ENCODE measurements at regions not wholly inside any gene's neighbourhood (a gene's known extent, or its start where the extent isn't known, plus 50 kb on each side); places are given as distances from the start of the nearest gene placed in this dataset.
A peak's percentile ranks its signal among the peaks of the same experiment; 100 is the strongest.

DNA sequence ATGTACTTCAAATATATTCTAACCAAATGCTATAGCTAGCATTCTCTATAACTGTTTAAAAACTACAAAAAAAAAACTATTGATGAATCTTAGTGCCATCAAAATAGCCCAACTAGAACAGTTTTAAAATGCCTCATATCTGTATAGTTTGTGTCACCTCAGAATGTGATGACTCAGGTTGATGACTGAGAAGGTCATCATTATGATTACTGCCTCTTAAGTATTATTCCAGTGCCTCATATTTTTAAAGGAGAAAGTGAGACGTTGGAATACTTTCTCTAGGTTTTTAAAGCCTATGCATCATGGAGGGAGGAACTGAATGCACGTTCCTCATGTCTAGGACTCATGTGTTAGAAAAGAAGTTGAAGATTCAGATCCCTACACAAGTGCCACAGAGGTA is 88.2 kb downstream of the TMA16 start:
- no peaks in the 10 kb centered on the region for H3K36me3 Mint-ChIP-seq (ENCODE audit: low read depth)
- DNase-seq (no peak), ATAC-seq (no peak)
- H3K27me3 Mint-ChIP-seq, result peaks cover 6% of the 10 kb centered on the region
- H3K4me1 Mint-ChIP-seq, result no peaks in the 10 kb centered on the region
- H3K4me3 Mint-ChIP-seq, result no peak overlapping the region
- H3K27ac Mint-ChIP-seq, result no peak overlapping the region
- H3K9me3 ChIP-seq (ENCODE audit: control insufficient read depth, low read length, poor library complexity, severe bottlenecking), result peaks cover 4% of the 10 kb centered on the region

DNA sequence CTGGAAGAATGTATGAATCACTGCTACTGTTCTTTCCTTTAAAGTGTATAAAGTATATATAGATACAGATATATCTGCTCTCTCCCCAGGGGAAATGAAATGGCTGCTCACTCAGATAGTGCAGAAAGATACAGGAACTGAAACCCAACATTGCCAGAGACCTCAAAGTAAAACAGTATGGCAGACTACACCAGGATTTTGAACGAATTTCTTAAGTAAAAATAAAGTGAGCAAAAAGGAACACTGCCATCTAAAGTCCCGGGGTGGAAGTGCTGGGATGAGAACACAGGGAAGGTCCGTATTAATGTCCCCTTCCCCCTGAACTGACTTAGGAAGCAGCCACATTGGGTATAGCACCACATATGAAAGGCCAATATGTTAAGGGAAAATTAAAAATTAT is 93.4 kb downstream of the TMA16 start:
- Mint-ChIP-seq H3K4me1 (peaks cover 13% of the 10 kb centered on the region), H3K4me3 (no peak overlapping the region), H3K36me3 (ENCODE audit: low read depth) (no peaks in the 10 kb centered on the region), H3K27me3 (peaks cover 10% of the 10 kb centered on the region), H3K27ac (no peak overlapping the region)
- H3K9me3 ChIP-seq (ENCODE audit: control insufficient read depth, low read length, poor library complexity, severe bottlenecking), result no peaks in the 10 kb centered on the region
- DNase-seq (no peak), ATAC-seq (peak; percentile 58)

DNA sequence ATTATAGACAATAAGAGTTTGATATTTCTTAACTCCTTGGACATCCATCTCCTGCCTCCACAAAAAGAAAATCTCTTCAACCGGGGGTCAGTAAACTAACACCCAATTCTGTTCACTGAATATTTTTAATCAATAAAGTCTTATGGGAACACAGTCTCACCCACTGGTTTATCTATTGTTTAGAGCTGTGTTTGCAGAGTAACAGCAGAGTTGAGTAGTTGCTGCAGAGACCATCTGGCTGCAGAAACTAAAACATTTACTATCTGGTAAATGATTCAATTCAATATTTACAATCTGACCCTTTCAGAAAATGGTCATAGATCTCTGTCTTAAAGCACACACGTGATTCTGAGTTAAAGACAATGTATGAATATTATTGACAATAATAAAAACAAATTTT is 94.0 kb downstream of the TMA16 start:
- ATAC-seq, result no peak
- H3K9me3 ChIP-seq (ENCODE audit: control insufficient read depth, low read length, poor library complexity, severe bottlenecking), result no peaks in the 10 kb centered on the region
- no peak overlapping the region for H3K27ac Mint-ChIP-seq
- H3K27me3 Mint-ChIP-seq, result peaks cover 10% of the 10 kb centered on the region
- no peaks in the 10 kb centered on the region for H3K36me3 Mint-ChIP-seq (ENCODE audit: low read depth)
- H3K4me3 Mint-ChIP-seq, result no peak overlapping the region
- no peak for DNase-seq
- H3K4me1 Mint-ChIP-seq, result peaks cover 13% of the 10 kb centered on the region

GRCh38 chr4:163590103-163590502 is 95.6 kb downstream of the TMA16 start:
- no peaks in the 10 kb centered on the region for H3K36me3 Mint-ChIP-seq (ENCODE audit: low read depth)
- H3K27ac Mint-ChIP-seq, result no peak overlapping the region
- no peak overlapping the region for H3K4me3 Mint-ChIP-seq
- H3K9me3 ChIP-seq (ENCODE audit: control insufficient read depth, low read length, poor library complexity, severe bottlenecking), result no peaks in the 10 kb centered on the region
- ATAC-seq (no peak), DNase-seq (no peak)
- peaks cover 10% of the 10 kb centered on the region for H3K27me3 Mint-ChIP-seq
- peaks cover 13% of the 10 kb centered on the region for H3K4me1 Mint-ChIP-seq

DNA sequence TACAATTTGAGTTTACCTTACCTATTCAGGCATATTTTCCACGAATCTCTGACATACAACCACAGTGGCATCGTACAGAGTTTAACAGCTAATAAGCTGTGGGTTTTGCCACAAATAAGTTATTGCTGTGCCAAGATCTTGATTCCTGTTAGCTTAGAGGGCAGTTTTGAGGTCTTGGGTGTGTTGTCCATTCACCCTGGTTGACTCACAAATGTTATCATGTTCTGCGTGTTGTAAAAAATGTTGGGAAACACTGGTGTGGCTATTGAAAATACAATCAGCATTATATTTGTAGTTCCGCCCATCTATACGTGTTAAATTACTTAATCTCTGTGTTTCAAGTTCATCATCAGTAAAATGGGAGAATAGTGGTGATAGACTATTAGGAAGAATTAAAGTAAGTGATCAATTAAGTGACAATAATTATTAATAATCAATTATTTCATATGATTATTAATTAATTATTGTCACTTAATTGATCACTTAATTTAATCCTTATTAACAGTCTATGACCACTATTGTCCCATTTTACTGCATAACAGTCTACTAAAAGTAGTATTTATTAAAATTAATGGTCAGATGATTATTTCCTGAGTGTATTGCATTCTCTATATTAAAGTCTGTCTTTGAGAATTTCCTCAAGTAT is 96.3 kb downstream of the TMA16 start:
- Mint-ChIP-seq H3K27ac (no peak overlapping the region), H3K36me3 (ENCODE audit: low read depth) (no peaks in the 10 kb centered on the region), H3K4me3 (no peak overlapping the region), H3K4me1 (peaks cover 13% of the 10 kb centered on the region), H3K27me3 (peaks cover 8% of the 10 kb centered on the region)
- no peak for ATAC-seq
- H3K9me3 ChIP-seq (ENCODE audit: control insufficient read depth, low read length, poor library complexity, severe bottlenecking), result no peaks in the 10 kb centered on the region
- no peak for DNase-seq

DNA sequence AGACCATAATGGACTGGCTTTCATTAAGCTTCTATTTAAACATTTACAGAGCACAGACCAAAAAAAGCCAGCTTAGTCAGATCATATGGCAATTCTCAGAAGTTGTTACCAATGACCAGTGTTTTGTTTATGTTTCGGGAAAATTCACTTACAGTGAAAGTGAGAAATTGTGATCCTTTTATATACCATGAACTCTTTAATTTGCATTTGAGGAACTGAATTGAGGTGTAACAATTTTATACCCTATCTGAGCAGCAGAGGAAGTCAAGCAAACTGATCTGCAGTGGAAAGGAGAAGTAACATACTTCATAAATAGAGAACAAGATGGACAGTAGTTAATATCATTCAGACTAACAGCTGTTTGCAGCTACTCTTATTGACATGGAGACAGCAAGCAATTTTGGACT is 97.1 kb downstream of the TMA16 start:
- ATAC-seq, result peak; percentile 67
- peaks cover 4% of the 10 kb centered on the region for H3K27me3 Mint-ChIP-seq

DNA sequence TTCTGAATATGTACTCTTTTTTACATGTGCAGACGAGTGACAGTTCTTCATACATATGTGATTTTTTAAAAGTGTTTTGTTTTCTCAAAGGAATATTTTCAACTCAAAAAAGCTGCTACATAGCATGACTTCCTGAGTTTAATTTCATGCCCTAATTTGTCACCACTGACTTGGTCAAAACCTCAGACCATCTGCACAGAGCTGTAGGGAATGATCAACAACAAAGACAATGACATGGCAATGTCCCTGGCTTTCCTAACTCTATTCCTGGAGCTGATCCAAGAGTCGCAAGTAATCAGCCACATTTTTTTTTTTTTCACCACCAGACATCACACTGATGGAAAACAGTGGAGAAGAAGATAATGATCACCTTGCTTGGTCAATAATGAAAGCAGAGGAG is 97.7 kb downstream of the TMA16 start:
- no peak for DNase-seq
- H3K27ac Mint-ChIP-seq, result no peak overlapping the region
- H3K36me3 Mint-ChIP-seq (ENCODE audit: low read depth), result no peaks in the 10 kb centered on the region
- peaks cover 13% of the 10 kb centered on the region for H3K4me1 Mint-ChIP-seq
- H3K9me3 ChIP-seq (ENCODE audit: control insufficient read depth, low read length, poor library complexity, severe bottlenecking), result no peaks in the 10 kb centered on the region
- H3K4me3 Mint-ChIP-seq, result no peak overlapping the region
- ATAC-seq, result no peak
- H3K27me3 Mint-ChIP-seq, result peaks cover 4% of the 10 kb centered on the region

More for the DNA sequence above, 97.1 kb downstream of the TMA16 start:
- H3K4me1 Mint-ChIP-seq, result peaks cover 13% of the 10 kb centered on the region
- peak overlapping the region; percentile 34 for H3K27ac Mint-ChIP-seq
- no peaks in the 10 kb centered on the region for H3K36me3 Mint-ChIP-seq (ENCODE audit: low read depth)
- DNase-seq, result no peak
- H3K4me3 Mint-ChIP-seq, result no peak overlapping the region
- no peaks in the 10 kb centered on the region for H3K9me3 ChIP-seq (ENCODE audit: control insufficient read depth, low read length, poor library complexity, severe bottlenecking)

- H3K36me3 Mint-ChIP-seq (ENCODE audit: low read depth), result no peaks in the 10 kb centered on the region
- H3K4me3 Mint-ChIP-seq, result no peak overlapping the region
- no peaks in the 10 kb centered on the region for H3K9me3 ChIP-seq (ENCODE audit: control insufficient read depth, low read length, poor library complexity, severe bottlenecking)
- ATAC-seq, result no peak
- peaks cover 9% of the 10 kb centered on the region for H3K4me1 Mint-ChIP-seq
- DNase-seq, result no peak
- no peak overlapping the region for H3K27ac Mint-ChIP-seq
- H3K27me3 Mint-ChIP-seq, result peaks cover 7% of the 10 kb centered on the region
These were observed 101.1 kb downstream of the TMA16 start for GRCh38 chr4:163595580-163595979.

GRCh38 chr4:163598028-163598427 is 103.5 kb downstream of the TMA16 start:
- no peaks in the 10 kb centered on the region for H3K36me3 Mint-ChIP-seq (ENCODE audit: low read depth)
- ATAC-seq (no peak), DNase-seq (no peak)
- H3K27me3 Mint-ChIP-seq, result peaks cover 5% of the 10 kb centered on the region
- H3K9me3 ChIP-seq (ENCODE audit: control insufficient read depth, low read length, poor library complexity, severe bottlenecking), result no peaks in the 10 kb centered on the region
- no peak overlapping the region for H3K27ac Mint-ChIP-seq
- H3K4me1 Mint-ChIP-seq, result peaks cover 4% of the 10 kb centered on the region
- no peak overlapping the region for H3K4me3 Mint-ChIP-seq

DNA sequence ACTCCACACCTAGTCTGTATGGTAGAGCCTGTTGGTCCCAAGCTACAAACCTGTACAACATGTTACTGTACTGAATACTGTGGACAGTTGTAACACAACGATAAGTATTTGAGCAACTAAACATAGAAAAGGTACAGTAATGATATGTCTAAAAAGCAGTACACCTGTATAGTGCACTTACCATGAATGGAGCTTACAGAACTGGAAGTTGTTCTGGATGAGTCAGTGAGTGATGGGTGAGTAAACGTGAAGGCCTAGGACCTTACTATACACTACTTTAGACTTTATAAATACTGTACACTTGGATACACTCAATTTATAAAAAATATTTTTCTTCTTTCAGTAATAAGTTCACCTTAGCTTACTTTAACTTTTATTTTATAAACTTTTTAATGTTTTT is 104.0 kb downstream of the TMA16 start:
- DNase-seq, result no peak
- no peak for ATAC-seq
- no peak overlapping the region for H3K27ac Mint-ChIP-seq
- peaks cover 4% of the 10 kb centered on the region for H3K4me1 Mint-ChIP-seq
- no peak overlapping the region for H3K4me3 Mint-ChIP-seq
- no peaks in the 10 kb centered on the region for H3K9me3 ChIP-seq (ENCODE audit: control insufficient read depth, low read length, poor library complexity, severe bottlenecking)
- H3K36me3 Mint-ChIP-seq (ENCODE audit: low read depth), result no peaks in the 10 kb centered on the region
- peaks cover 5% of the 10 kb centered on the region for H3K27me3 Mint-ChIP-seq

DNA sequence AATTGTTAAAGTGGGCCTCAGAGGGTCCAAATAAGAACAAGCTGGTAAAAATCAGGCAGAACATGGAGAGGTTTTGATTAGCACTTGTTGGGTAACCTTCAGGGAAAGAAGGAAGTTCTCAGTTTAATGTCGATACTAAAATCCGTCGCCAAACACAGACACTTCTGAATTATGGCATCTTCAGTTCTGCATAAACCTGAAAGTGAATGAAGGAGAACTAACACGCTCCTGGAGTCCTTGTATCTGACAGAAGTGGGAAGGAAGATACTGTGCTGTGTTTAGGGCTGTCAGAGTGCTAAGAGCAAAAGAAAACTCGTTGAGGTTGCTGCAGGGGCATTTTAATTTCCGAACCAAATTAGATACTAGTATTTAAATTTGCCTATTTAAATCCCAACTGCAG is 106.2 kb downstream of the TMA16 start:
- no peak overlapping the region for H3K4me3 Mint-ChIP-seq
- DNase-seq (no peak), ATAC-seq (no peak)
- H3K9me3 ChIP-seq (ENCODE audit: control insufficient read depth, low read length, poor library complexity, severe bottlenecking), result no peaks in the 10 kb centered on the region
- no peaks in the 10 kb centered on the region for H3K36me3 Mint-ChIP-seq (ENCODE audit: low read depth)
- H3K27ac Mint-ChIP-seq, result peak overlapping the region; percentile 24
- H3K27me3 Mint-ChIP-seq, result peaks cover 5% of the 10 kb centered on the region
- peaks cover 4% of the 10 kb centered on the region for H3K4me1 Mint-ChIP-seq

- no peak overlapping the region for H3K4me3 Mint-ChIP-seq
- DNase-seq (no peak), ATAC-seq (no peak)
- no peaks in the 10 kb centered on the region for H3K36me3 Mint-ChIP-seq (ENCODE audit: low read depth)
- H3K27me3 Mint-ChIP-seq, result peaks cover 5% of the 10 kb centered on the region
- no peaks in the 10 kb centered on the region for H3K9me3 ChIP-seq (ENCODE audit: control insufficient read depth, low read length, poor library complexity, severe bottlenecking)
- peaks cover 12% of the 10 kb centered on the region for H3K4me1 Mint-ChIP-seq
- H3K27ac Mint-ChIP-seq, result no peak overlapping the region
These were observed 108.8 kb downstream of the TMA16 start for GRCh38 chr4:163603257-163603656.

DNA sequence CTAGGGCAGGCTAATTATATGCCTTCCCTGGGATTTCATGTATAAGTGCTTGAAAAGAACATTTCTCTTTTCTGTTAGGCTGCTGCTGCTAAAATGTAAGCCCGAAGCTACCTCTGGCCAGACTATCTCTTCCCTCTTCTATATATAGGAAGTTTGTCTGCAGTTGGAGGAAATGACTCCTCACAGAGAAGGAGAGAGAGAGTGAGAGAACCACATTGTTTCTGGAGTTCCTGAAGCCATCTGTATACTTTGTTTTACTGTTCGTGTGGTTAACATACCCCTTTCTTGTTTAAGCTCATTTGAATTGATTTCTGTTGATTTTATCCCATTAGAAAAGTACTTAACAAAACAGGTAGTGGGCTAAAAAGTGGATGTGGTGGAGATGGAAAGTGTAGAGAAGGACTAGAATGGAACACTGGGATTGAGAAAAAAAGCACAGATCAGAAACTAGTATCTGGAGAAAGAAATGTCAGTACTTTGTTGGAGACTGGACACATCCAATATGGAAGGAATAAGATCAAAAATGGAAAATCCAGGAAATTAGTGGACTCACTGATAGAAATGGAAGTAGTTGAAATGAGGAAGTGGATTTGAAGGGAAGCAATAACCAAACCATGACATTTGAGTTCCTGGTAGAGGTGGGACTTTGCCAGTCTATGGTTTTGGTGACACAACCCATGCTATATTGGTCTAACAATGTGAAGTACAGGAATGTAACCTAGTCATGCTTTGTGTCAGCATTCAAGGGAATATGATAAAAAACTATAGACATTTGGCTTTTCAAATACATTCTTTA is 112.6 kb downstream of the TMA16 start:
- Mint-ChIP-seq H3K36me3 (ENCODE audit: low read depth) (no peaks in the 10 kb centered on the region), H3K27me3 (no peaks in the 10 kb centered on the region), H3K27ac (no peak overlapping the region), H3K4me1 (peaks cover 19% of the 10 kb centered on the region), H3K4me3 (no peak overlapping the region)
- DNase-seq, result no peak
- H3K9me3 ChIP-seq (ENCODE audit: control insufficient read depth, low read length, poor library complexity, severe bottlenecking), result no peaks in the 10 kb centered on the region
- no peak for ATAC-seq

- H3K4me3 Mint-ChIP-seq, result peak overlapping the region; percentile 59
- H3K27ac Mint-ChIP-seq, result no peak overlapping the region
- no peaks in the 10 kb centered on the region for H3K9me3 ChIP-seq (ENCODE audit: control insufficient read depth, low read length, poor library complexity, severe bottlenecking)
- no peaks in the 10 kb centered on the region for H3K27me3 Mint-ChIP-seq
- peaks cover 19% of the 10 kb centered on the region for H3K4me1 Mint-ChIP-seq
- DNase-seq, result no peak
- no peak for ATAC-seq
- H3K36me3 Mint-ChIP-seq (ENCODE audit: low read depth), result peaks cover 3% of the 10 kb centered on the region
These were observed 114.5 kb downstream of the TMA16 start for GRCh38 chr4:163609019-163609418.

Data from T-helper 17 cell (primary cell).